Vagina (tissue), 2 donors: ENCODE measurements at regions not wholly inside any gene's neighbourhood (a gene's known extent, or its start where the extent isn't known, plus 50 kb on each side); places are given as distances from the start of the nearest gene placed in this dataset.

Source experiments
- DNase-seq, 2 donors: peaks; one replicate each; pipeline ENCODE4 v3.0.0-alpha.2; 2017; ENCODE audit errors: extremely low spot score in 2 of 2
- H3K27ac ChIP-seq: fragments of 200-600 bp; sonication (generic); one replicate; pipeline ENCODE4 v1.5.1; 2019
- H3K27me3 ChIP-seq: fragments of 200-600 bp; sonication (generic); one replicate; pipeline ENCODE4 v1.5.1; 2019
- H3K36me3 ChIP-seq, 2 donors: fragments of 200-600 bp; sonication (generic); one replicate each; pipeline ENCODE4 v1.5.1; 2017 to 2019
- H3K4me1 ChIP-seq: fragments of 200-600 bp; sonication (generic); one replicate; pipeline ENCODE4 v1.5.1; 2019
- H3K4me3 ChIP-seq, 2 donors: fragments of 200-600 bp; sonication (generic); 1 replicate in 1 of 2; 2 replicates in 1 of 2; pipeline ENCODE4 v1.5.1; 2016 to 2019
- H3K9me3 ChIP-seq: fragments of 200-600 bp; sonication (generic); one replicate; pipeline ENCODE4 v1.5.1; 2019
- CTCF ChIP-seq, 3 experiments: fragments of 450-650 bp in 2 of 3; fragments of 200-600 bp in 1 of 3; sonication (generic) in 1 of 3; IDR thresholded peaks; one replicate each; pipeline ENCODE4 v1.5.1; 2017 to 2019; ENCODE audit warnings: antibody characterized with exemption in 3 of 3, mild to moderate bottlenecking in 2 of 3, moderate library complexity in 2 of 3
- POLR2A ChIP-seq, 2 donors: fragments of 450-650 bp; IDR thresholded peaks; one replicate each; pipeline ENCODE4 v1.6.1; 2017; ENCODE audit warnings: antibody characterized with exemption in 2 of 2, mild to moderate bottlenecking in 2 of 2, moderate library complexity in 2 of 2
- POLR2AphosphoS5 ChIP-seq, 2 donors: sonication (generic); formaldehyde crosslinking; IDR thresholded peaks; one replicate each; pipeline ENCODE4 v1.9.0; 2017; ENCODE audit warnings: antibody characterized with exemption in 2 of 2, mild to moderate bottlenecking in 2 of 2, low read depth in 1 of 2; ENCODE audit not compliant: insufficient read depth in 1 of 2
- intact Hi-C: fragments of 100-400 bp; cut with DNase I; formaldehyde crosslinking; loops from one replicate; pipeline ENCODE4 v1.15.1; 2023

DNA sequence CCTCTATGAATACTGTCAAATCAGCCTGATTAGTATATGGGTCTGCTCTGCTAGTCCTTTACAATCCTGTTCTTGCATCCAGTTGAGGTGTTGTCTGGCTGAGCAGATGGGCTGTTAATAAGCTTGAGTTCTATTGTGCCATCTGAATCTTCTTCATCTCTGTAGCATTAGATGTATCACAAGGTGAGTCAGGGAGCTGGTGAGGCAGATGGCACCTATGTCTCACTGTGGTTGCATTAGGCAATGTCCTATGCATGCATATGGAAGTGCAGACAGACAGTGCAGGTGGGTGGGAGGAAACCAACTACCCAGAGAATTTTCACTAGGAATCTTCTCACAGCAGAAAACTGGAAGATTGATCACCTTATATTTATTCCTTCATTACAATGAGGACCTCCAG is 165.7 kb upstream of the STXBP6 start:
- H3K4me3 ChIP-seq, result no peak overlapping the region
- intact Hi-C loops, result no loop called here
- no peaks in the 10 kb centered on the region for H3K36me3 ChIP-seq
- H3K4me1 ChIP-seq, result no peaks in the 10 kb centered on the region
- no peak overlapping the region for H3K27ac ChIP-seq
- H3K27me3 ChIP-seq, result no peaks in the 10 kb centered on the region
- DNase-seq, result no peak
- no peaks in the 10 kb centered on the region for H3K9me3 ChIP-seq
- no peak for TF ChIP-seq CTCF (IDR thresholded peaks at IDR 0.05)
- TF ChIP-seq POLR2A (IDR thresholded peaks at IDR 0.05), result no peak
- TF ChIP-seq POLR2AphosphoS5 (IDR thresholded peaks at IDR 0.05; ENCODE audit: insufficient read depth in 1 of 2, low read depth in 1 of 2), result no peak

DNA sequence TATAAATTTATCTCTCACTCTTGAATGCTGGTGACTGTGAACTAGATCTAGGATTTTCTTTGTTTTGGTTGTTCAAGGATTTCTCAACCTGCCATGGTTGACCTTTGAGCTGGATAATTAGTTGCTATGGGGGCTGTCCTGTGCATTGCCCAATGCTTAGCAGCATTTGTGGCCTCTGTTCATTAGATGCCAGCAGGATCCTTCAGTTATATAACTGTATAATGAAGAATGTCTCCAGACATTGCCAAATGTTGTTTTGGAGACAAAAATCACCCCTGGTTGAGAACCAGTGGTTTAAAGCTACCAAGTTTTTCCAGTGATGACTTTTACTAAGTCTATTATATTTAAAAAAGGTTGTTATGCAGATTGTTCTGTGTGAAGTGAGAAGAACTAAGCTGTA is 147.9 kb upstream of the STXBP6 start:
- Histone ChIP-seq H3K9me3 (no peaks in the 10 kb centered on the region), H3K4me3 (no peak overlapping the region), H3K36me3 (no peaks in the 10 kb centered on the region), H3K27ac (no peak overlapping the region), H3K4me1 (no peaks in the 10 kb centered on the region), H3K27me3 (no peaks in the 10 kb centered on the region)
- intact Hi-C loops, result no loop called here
- DNase-seq, result no peak
- TF ChIP-seq CTCF (IDR thresholded peaks at IDR 0.05), result no peak
- no peak for TF ChIP-seq POLR2AphosphoS5 (IDR thresholded peaks at IDR 0.05; ENCODE audit: insufficient read depth in 1 of 2, low read depth in 1 of 2)
- TF ChIP-seq POLR2A (IDR thresholded peaks at IDR 0.05), result no peak

DNA sequence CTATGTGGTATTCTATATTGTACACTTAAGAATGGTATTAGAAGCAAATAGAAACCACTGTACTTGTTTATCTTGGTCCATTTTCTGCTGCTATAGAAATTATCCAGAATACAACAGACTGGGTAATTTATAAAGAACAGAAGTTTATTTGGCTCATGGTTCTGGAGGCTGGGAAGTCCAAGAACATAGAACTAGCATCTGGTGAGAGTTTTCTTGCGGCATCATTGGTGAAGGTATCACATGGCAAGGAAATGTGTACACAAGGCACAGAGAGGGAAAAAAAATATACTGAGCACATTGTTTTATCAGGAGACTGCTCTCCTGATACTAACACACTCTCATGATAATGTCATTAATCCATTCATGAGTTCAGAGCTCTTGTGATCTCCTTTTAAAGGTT is 130.3 kb upstream of the STXBP6 start:
- intact Hi-C loops, result no loop called here
- Histone ChIP-seq H3K27me3 (no peaks in the 10 kb centered on the region), H3K4me3 (no peak overlapping the region), H3K9me3 (no peaks in the 10 kb centered on the region), H3K36me3 (no peaks in the 10 kb centered on the region), H3K27ac (no peak overlapping the region), H3K4me1 (no peaks in the 10 kb centered on the region)
- TF ChIP-seq POLR2AphosphoS5 (IDR thresholded peaks at IDR 0.05; ENCODE audit: insufficient read depth in 1 of 2, low read depth in 1 of 2), result no peak
- no peak for TF ChIP-seq POLR2A (IDR thresholded peaks at IDR 0.05)
- TF ChIP-seq CTCF (IDR thresholded peaks at IDR 0.05), result no peak
- DNase-seq, result no peak

GRCh38 chr14:25178255-25178654 is 128.3 kb upstream of the STXBP6 start:
- intact Hi-C loops, result no loop called here
- no peaks in the 10 kb centered on the region for H3K27me3 ChIP-seq
- no peaks in the 10 kb centered on the region for H3K36me3 ChIP-seq
- H3K4me3 ChIP-seq, result no peak overlapping the region
- DNase-seq, result no peak
- H3K4me1 ChIP-seq, result no peaks in the 10 kb centered on the region
- TF ChIP-seq POLR2A (IDR thresholded peaks at IDR 0.05), result no peak
- H3K9me3 ChIP-seq, result no peaks in the 10 kb centered on the region
- no peak overlapping the region for H3K27ac ChIP-seq

DNA sequence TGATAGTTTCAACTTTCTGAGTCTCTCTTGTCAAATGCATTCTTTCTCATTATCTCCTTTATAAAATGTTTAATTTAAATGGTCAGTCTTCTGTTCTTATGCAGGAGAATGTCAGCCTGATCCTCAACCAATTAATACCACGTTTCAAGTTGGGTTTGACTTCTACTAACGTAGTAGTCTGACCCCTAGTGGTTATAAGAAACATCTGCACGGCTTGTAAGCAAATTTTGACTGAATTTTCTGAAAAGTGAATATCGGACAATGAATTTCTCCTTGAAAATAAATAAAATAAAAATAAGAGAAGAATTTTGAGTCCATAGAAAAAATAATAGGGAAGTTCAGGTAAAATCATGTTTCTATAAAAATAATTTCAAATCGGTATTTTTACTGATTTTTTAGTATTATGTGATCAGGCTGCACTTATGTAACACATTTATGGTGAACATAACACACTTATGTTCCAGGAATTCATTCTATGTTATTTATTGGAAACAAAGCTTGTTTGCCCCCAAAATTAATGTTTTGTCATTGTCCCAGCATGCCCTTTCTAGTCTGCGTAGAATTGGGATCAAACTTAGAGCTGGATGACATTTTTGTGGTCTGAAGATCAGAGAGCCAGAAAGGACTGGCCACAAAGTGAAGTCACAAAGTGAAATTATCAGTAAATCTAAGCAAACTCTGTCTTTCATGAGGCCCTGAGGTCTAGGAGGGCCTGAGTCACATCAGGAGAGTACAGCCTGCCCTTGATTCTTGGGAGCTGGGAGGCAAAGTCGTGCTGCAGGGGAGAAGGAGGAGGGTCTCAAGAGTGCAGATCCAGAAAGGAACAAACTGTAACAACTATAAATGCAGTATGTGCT is 101.2 kb upstream of the STXBP6 start:
- no peaks in the 10 kb centered on the region for H3K4me1 ChIP-seq
- TF ChIP-seq POLR2A (IDR thresholded peaks at IDR 0.05), result no peak
- TF ChIP-seq POLR2AphosphoS5 (IDR thresholded peaks at IDR 0.05; ENCODE audit: insufficient read depth in 1 of 2, low read depth in 1 of 2), result no peak
- TF ChIP-seq CTCF (IDR thresholded peaks at IDR 0.05), result peak; percentile 48 to 71 (median 62)
- H3K27me3 ChIP-seq, result no peaks in the 10 kb centered on the region
- H3K27ac ChIP-seq, result no peak overlapping the region
- no peak for DNase-seq
- no peaks in the 10 kb centered on the region for H3K36me3 ChIP-seq
- no peaks in the 10 kb centered on the region for H3K9me3 ChIP-seq
- intact Hi-C loops, result loop anchor here (5.0 kb wide), 1 partner anchor 234 kb away; no protein-coding TSS in a partner anchor
- H3K4me3 ChIP-seq, result no peak overlapping the region
